ENCODE measurements at regions not wholly inside any gene's neighbourhood (a gene's known extent, or its start where the extent isn't known, plus 50 kb on each side); places are given as distances from the start of the nearest gene placed in this dataset.

GRCh38 chr2:56713161-56713676 lies 529.4 kb downstream of the CCDC85A start:
- DNase-seq = no peak

DNA sequence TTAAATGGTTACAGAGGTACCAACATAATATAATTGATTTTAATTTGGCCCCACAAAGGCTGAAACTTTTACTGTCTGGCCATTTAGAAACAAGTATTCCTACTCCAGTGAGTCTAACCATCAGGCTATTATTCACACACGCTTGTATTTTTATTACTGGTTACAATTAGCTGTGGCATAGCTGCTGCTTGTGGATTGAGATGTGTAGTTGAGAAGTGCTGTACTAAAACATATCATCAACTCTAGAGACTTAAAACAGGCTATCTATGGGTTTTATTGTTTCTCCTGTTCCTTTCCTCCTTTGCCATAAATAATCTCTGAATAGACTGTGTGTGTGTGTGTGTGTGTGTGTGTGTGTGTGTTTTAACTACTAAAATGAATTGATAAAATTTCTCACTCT lies 530.2 kb downstream of the CCDC85A start:
- DNase-seq = no peak

DNA sequence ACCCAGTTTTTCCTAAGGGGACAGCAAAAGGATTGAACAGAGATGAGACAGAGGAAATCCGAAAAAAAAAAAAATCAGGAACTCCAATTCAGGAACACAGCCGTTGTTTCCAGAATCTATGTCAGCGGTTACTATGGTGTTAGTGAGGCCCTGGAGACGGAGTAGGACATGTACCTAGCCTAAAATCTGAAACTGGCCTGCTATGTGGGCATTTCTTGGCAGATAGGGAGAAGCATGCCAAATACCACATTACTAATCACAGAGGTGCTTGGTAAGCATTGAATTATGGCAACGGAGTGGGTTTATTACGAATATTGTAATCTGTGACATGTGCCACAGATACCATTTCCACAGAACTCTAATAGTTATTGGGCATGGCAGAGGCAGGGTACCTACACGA lies 530.6 kb downstream of the CCDC85A start:
- no peak for DNase-seq

GRCh38 chr2:56715683-56716082 lies 531.9 kb downstream of the CCDC85A start:
- DNase-seq = no peak

DNA sequence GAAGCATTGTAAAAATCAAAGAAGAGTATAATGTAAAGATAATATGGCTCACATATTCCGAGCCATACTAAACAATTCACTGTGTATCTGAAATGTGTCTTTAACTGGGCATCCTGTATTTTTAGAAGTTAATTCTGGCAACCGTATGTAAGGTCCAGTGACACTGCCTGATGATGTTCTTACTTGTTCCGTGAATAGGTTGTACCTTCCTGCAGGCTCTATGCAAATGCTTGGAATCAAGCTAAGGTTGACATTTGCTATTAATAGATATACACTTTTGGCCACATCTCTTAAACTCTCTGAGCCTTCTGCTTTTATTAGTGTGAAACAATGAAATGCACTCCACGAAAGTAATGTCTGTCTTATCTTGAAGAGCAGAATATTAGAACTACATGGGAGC lies 534.6 kb downstream of the CCDC85A start:
- no peak for DNase-seq

DNA sequence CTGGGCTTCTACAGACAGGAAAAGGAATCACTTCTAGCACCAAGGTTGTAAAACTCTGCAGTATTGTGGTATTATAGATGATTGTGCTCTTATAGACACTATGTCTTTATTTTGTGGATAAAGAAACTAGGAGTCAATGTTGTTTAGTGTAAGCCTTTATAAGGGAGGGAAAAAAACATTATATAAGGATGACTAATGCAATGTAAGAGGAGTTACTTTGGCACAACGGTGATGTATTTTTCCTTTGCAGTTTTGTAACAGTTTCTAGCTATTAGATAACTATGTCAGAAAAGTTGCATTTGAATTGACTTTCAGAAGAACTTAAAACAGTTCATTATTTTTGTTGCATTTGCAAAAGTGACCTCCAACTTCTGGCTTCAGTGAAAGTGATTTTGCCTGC lies 545.4 kb downstream of the CCDC85A start:
- no peak for DNase-seq

- DNase-seq = no peak
Observed at GRCh38 chr2:56732946-56733345, 549.2 kb downstream of the CCDC85A start.

DNA sequence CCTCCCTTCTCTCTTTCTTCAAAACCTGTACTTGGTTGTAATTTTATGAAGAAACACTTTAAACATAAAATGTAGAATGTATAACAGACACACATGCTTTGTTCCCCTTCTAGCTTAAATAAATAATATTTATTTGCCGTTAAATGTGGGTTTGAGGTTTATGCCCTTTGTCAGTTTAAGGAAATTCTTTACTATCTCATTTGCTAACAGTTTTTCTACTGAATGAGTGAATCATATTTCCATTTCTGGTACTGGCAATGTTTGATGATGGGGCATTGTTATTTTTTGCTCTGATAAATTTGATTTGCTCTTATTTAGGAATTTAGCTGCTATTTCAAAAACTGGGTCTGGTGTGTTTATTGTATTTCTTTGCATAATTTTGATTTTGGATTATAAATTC lies 555.6 kb downstream of the CCDC85A start:
- no peak for DNase-seq

GRCh38 chr2:56741601-56742102 lies 557.9 kb downstream of the CCDC85A start:
- no peak for DNase-seq

- DNase-seq = no peak
Observed at GRCh38 chr2:56743807-56744206, 560.0 kb downstream of the CCDC85A start.

GRCh38 chr2:56749152-56749752 lies 565.5 kb downstream of the CCDC85A start:
- no peak for DNase-seq

DNA sequence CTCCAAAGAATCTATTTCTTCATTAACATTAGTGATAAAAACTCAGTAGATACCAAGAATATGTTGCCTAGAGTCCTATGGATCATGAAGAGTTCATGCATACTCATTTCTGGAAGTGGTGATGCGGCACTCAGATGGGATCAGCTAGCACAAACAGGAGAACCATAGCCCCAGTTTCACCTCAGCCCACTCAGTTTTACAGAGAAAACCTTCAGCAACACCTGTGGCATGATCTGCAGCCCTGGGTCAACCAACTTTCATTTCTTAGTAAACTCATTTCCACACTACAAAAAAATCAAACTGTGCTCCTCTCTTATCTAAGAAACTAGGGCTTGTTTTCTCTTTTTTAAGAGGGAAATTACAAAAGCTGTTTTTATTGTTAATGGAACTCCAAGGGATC lies 569.4 kb downstream of the CCDC85A start:
- no peak for DNase-seq

DNA sequence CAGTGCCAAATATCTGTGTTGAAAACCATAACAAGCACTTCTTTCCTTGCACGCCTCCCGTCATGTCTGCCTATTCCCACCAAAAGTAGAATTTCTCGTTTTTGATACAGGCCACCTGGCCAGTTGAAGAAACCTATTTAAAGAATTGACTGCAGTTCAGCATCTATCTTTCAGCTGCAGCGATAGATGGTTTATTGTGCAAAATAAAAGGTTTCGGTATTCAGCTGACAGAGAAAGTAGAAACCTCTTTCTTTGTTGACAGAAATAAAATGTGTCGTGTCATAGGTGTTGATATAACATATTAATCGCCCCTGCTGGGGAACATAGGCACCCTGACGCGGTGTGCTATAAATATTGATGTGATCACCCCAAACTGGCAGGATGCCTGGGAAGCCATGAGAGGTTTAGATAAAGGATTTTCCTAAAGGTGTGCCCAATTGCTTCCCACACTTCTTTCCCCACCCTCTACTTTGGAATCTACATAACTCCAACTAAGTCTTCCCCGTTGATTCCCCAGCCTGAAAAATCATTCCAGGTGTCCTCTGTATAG lies 570.4 kb downstream of the CCDC85A start:
- DNase-seq = no peak

DNA sequence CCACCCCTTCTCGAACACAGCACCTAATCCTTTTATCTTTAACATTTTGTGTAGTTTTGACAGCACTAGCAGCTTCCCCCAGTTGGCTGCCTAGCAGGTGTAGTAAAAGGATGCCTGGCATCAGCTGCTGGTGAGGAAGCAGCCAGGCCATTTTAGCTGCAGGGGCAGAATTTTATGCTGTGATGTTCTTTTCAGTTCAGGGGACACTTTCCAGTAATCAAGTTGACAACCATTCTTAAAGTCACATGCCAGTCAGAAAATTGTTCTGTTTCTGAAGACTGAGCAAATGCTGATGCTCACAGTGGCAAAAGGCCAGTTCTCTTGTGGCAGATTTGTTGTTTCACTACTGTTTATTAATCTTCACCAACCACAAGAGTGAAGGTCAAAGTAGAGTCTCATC lies 570.8 kb downstream of the CCDC85A start:
- no peak for DNase-seq

- no peak for DNase-seq
Observed at GRCh38 chr2:56757884-56758545, 574.2 kb downstream of the CCDC85A start.

GRCh38 chr2:56763683-56764082 lies 579.9 kb downstream of the CCDC85A start:
- DNase-seq = no peak

GRCh38 chr2:56768973-56769372 lies 585.2 kb downstream of the CCDC85A start:
- DNase-seq = no peak

GRCh38 chr2:56770490-56770889 lies 586.7 kb downstream of the CCDC85A start:
- DNase-seq = no peak

GRCh38 chr2:56784046-56784445 lies 600.3 kb downstream of the CCDC85A start:
- DNase-seq = no peak

GRCh38 chr2:56801214-56801613 lies 617.4 kb downstream of the CCDC85A start:
- DNase-seq = no peak

DNA sequence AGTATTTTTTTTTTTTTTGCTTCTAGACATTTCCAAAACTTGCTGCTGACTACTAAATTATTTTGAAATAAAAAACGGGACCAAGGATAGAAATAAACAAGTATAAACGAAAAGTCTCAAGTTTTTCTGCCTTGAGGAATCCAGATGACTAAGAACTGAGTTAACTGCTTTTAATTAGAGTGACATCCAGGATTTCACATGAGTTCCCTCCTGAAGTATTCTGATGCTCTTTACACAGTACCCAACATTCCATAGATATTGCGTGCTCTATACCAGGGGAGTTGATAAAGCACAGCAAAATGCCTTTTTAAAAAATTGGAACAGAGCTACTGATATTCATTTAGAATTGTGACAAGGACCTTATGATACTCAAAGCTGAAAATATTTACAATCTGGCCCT lies 618.0 kb downstream of the CCDC85A start:
- DNase-seq = no peak

GRCh38 chr2:56803596-56803995 lies 619.8 kb downstream of the CCDC85A start:
- DNase-seq = no peak

DNA sequence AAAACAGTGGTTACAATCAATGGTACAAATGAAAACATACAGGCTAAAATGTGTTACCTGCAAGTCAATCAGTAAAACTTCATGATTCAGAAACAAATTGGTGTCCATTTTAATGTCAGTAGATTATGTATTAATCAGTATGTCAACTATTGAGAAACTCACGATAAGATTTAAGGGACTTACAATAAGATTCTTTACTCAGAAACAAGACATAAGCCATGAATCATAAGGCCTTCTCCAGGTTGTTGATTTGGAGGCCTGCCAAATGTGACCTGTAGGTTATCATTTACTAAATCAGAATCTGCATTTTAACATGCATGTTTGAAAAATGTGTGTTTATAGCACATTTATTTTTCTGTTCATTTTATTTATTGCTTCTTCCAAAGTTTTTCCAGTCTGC lies 623.1 kb downstream of the CCDC85A start:
- DNase-seq = no peak

DNA sequence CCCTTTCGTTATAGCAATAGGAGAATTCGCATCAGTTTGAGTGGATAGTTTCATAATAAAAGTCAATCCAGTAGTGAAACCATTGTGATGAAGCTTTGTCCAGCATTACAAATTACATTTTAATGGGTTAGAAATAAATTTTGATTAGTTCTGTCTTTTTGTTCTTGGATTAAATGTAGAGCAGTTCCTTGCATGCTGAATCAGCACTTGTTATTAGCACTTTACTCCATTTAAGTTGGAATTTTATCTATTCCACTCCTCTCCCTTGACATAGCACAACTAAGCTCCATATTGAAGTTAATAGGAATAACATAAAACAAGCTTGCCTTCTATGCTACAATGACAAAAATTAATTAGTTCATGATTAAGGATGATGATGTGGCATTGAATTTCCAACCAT lies 624.1 kb downstream of the CCDC85A start:
- no peak for DNase-seq
